ENCODE measurements at regions not wholly inside any gene's neighbourhood (a gene's known extent, or its start where the extent isn't known, plus 50 kb on each side); places are given as distances from the start of the nearest gene placed in this dataset.
"Not testable (repeated sequence)": the region's sequence is repeated elsewhere in the genome, so short reads cannot be mapped to it uniquely, and the experiment has no call there.

DNA sequence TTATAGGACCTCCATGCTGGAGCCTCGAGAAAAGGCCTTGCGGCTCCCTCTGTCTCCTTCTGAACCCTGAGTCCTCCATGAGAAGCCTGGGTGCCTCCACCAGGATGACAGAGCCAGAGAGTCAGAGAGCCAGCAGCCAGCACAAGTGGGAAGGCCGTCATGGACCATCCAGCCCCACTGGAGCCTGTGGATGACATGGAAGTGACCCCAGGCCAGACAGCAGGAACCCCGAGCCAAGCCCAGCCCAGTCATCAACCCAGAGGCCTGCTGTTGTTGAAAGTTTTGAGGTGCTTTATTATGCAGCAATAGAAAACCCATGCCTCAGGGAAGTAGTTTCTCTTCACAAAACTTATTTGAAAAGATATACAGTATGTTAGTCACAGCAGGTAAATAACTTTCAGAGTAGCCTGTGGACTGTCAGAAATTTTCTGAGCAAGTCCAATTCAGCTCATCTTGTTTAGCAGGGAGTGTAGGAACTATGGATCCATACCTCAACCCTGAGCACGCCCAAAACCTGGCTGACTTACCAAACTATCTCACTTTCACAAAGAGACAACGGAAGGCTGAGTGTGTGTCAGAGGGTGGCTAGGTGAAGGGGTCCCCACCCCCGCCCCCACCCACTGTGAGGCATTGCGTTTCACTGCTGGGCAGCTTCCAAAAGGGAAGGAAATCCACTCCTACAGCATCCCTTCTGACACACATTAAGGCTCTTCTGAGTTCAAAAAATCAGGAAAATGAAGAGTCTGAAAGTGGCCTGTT is 79.9 kb upstream of the NDUFV2 start:
- Histone ChIP-seq H3K27me3 (no peaks in the 10 kb centered on the region), H3K4me1 (peaks cover 5% of the 10 kb centered on the region), H3K36me3 (no peaks in the 10 kb centered on the region), H3K4me3 (no peak overlapping the region), H3K9me3 (no peaks in the 10 kb centered on the region), H3K27ac (no peak overlapping the region)
- 69% methylated on average over 7 of the region's 8 CpGs for WGBS
- TF ChIP-seq POLR2A (IDR thresholded peaks at IDR 0.05) (no peak), EP300 (IDR thresholded peaks at IDR 0.05) (no peak), POLR2AphosphoS5 (IDR thresholded peaks at IDR 0.05) (no peak)
- TF ChIP-seq, protein P1, sequence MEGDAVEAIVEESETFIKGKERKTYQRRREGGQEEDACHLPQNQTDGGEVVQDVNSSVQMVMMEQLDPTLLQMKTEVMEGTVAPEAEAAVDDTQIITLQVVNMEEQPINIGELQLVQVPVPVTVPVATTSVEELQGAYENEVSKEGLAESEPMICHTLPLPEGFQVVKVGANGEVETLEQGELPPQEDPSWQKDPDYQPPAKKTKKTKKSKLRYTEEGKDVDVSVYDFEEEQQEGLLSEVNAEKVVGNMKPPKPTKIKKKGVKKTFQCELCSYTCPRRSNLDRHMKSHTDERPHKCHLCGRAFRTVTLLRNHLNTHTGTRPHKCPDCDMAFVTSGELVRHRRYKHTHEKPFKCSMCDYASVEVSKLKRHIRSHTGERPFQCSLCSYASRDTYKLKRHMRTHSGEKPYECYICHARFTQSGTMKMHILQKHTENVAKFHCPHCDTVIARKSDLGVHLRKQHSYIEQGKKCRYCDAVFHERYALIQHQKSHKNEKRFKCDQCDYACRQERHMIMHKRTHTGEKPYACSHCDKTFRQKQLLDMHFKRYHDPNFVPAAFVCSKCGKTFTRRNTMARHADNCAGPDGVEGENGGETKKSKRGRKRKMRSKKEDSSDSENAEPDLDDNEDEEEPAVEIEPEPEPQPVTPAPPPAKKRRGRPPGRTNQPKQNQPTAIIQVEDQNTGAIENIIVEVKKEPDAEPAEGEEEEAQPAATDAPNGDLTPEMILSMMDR (IDR thresholded peaks at IDR 0.05) = no peak
- DNase-seq (ENCODE audit: low spot score in 2 of 2) = no peak

DNA sequence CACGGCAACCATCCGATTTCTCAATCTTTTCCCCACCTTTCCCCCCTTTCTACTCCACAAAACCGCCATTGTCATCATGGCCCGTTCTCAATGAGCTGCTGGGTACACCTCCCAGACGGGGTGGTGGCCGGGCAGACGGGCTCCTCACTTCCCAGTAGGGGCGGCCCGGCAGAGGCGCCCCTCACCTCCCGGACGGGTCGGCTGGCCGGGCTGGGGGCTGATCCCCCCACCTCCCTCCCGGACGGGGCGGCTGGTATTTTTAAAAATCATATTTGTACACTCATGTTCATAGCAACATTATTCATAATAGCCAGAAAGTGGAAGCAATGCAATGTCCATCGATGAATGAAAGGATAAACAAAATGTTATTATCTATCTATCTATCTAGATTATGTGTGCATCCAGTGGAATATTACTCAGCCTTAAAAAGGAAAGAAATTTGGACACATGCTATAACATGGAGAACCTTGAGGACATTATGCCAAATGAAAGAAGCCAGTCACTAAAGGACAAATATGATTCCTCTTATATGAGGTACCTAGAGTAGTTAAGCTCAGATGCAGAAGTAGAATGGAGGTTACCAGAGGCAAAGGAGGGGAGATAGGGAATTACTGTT is 78.4 kb upstream of the NDUFV2 start:
- H3K27me3 ChIP-seq; H3K9me3 ChIP-seq; H3K4me3 ChIP-seq; H3K36me3 ChIP-seq; H3K4me1 ChIP-seq; DNase-seq (ENCODE audit: low spot score in 2 of 2); H3K27ac ChIP-seq: not testable (repeated sequence)
- WGBS = 91% methylated on average over 14 of the region's 18 CpGs

DNA sequence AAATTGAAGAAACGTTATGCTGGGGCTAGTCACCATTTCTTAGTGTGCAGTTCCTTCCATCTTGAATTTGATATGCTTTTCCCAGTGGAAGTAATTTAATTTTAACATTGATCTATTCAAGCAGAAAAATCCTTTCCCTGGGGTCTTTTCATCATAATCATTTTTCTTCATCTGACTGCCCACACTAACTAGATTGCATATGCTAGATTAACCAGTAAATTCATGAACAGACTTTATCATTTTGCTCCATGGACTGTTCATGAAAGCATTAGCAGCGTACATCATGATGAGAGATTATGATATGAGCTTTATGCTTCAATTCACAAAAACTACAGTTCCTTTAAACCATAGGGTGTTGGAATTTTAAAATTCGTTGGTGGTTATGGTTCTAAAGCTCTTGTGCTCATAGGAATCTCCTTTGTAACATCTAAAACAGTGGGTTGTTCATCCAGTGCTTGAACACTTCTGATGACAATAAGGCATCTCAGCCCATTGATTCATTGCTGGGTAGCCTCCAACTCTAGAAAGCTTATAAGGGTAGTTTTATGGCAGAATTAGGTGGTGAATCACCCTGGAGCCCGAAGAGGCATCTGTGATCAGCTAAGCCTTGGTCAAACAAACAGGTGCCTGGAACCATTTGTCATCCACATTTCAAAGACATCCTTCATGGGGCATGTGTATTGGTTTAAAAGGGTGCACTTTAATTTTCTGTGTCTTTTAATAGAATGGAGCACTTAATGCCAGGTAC is 77.2 kb upstream of the NDUFV2 start:
- no peak for DNase-seq (ENCODE audit: low spot score in 2 of 2)
- H3K36me3 ChIP-seq = no peaks in the 10 kb centered on the region
- TF ChIP-seq EP300 (IDR thresholded peaks at IDR 0.05) (no peak), POLR2AphosphoS5 (IDR thresholded peaks at IDR 0.05) (no peak), POLR2A (IDR thresholded peaks at IDR 0.05) (no peak)
- TF ChIP-seq, protein P1 (IDR thresholded peaks at IDR 0.05) = no peak
- 37% methylated on average over 4 of the region's 4 CpGs for WGBS
- H3K9me3 ChIP-seq = no peaks in the 10 kb centered on the region
- no peak overlapping the region for H3K27ac ChIP-seq
- no peaks in the 10 kb centered on the region for H3K27me3 ChIP-seq
- H3K4me3 ChIP-seq = no peak overlapping the region
- H3K4me1 ChIP-seq = no peaks in the 10 kb centered on the region

DNA sequence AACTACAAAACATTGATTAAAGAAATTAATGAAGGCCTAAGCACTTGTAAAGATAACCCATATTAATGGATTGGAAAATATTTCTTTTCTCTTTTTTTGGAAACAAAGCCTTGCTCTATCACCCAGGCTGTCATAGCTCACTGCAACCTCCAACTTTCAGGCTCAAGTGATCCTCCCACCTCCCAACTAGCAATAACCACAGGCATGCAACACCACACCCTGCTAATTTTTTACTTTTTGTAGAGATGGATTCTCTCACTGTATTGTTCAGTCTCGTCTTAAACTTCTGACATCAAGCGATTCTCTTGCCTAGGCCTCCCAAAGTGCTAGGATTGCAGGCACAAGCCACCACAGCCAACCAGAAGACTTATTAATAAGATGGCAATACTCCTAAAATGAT is 73.4 kb upstream of the NDUFV2 start:
- no peak for TF ChIP-seq POLR2AphosphoS5 (IDR thresholded peaks at IDR 0.05)
- TF ChIP-seq, protein P1 (IDR thresholded peaks at IDR 0.05) = no peak
- TF ChIP-seq POLR2A (IDR thresholded peaks at IDR 0.05) = no peak
- no peak for TF ChIP-seq EP300 (IDR thresholded peaks at IDR 0.05)
- no peak for DNase-seq (ENCODE audit: low spot score in 2 of 2)
- H3K4me3 ChIP-seq = no peak overlapping the region
- H3K36me3 ChIP-seq = no peaks in the 10 kb centered on the region
- no peaks in the 10 kb centered on the region for H3K9me3 ChIP-seq
- 71% methylated on average over 2 of the region's 2 CpGs for WGBS
- H3K4me1 ChIP-seq = no peaks in the 10 kb centered on the region
- no peaks in the 10 kb centered on the region for H3K27me3 ChIP-seq
- no peak overlapping the region for H3K27ac ChIP-seq

DNA sequence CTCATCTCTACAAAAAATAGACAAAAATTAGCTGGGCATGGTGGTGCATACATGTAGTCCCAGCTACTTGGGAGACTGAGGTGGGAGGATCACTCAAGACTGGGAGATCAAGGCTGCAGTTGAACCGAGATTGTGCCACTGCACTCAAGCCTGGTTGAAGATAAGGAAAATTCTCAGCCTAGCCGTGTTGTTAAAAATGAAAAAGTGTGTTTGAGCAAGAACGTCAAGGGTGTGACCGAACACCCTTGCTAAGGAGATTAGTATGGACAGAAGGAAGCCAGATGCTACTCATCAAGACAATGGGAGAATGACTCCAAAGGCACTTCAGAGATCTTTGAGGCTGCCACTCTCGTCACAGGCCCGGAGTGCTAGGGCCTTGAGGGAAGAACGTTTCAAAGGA is 70.0 kb upstream of the NDUFV2 start:
- Histone ChIP-seq H3K36me3 (no peaks in the 10 kb centered on the region), H3K9me3 (no peaks in the 10 kb centered on the region), H3K27ac (no peak overlapping the region), H3K4me3 (no peak overlapping the region), H3K4me1 (no peaks in the 10 kb centered on the region), H3K27me3 (no peaks in the 10 kb centered on the region)
- no peak for DNase-seq (ENCODE audit: low spot score in 2 of 2)
- TF ChIP-seq EP300 (IDR thresholded peaks at IDR 0.05) (no peak), POLR2A (IDR thresholded peaks at IDR 0.05) (no peak)
- TF ChIP-seq, protein P1 (IDR thresholded peaks at IDR 0.05) = no peak
- WGBS = 96% methylated on average over 6 of the region's 7 CpGs

Measured in suprapubic skin (tissue), 4 donors.